Stromal cell of bone marrow (primary cell): ENCODE measurements at regions not wholly inside any gene's neighbourhood (a gene's known extent, or its start where the extent isn't known, plus 50 kb on each side); places are given as distances from the start of the nearest gene placed in this dataset.

Experiments used
- DNase-seq: peaks from one replicate; pipeline ENCODE4 v3.0.0-alpha.2; 2012; ENCODE audit warnings: low read depth

DNA sequence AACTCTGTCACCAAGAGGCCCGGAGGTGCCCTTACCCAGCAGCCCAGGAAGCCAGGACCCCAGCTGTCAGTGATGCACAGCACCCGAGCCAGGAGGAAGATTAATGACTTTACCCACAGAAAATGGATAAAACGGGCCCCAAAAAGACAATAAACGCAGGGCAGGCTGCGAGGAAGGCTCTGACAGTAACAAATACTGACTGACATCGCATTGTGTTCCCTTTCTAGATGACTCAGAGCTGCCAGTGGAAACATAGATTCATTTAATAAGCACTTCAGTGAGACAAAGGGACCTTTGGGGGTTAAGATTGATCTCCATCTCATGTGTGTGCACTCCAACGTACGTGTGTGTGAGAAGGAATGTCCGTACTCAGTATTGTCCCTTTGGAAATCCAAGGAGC is 225.3 kb upstream of the PPP2R3A start:
- DNase-seq: no peak

DNA sequence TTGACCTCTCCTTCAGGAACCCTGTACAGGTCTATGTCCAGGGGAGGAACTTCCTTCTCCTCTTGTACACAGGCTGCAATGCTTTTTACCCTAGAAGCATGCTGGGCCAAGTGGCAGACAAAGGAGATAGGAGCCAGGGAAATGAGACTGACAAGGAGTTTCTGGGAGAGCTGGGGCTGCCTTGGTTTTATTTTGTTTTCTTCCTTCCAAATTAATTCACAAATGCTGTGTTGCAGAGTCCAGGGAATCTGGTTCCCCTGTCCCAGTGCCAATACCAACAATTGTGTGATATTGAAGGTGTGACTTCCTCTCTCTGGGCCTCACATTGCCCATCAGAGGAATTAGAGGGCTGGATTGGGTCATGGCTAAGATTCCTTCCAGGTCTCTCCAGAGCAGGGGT is 224.8 kb upstream of the PPP2R3A start:
- DNase-seq: no peak

DNA sequence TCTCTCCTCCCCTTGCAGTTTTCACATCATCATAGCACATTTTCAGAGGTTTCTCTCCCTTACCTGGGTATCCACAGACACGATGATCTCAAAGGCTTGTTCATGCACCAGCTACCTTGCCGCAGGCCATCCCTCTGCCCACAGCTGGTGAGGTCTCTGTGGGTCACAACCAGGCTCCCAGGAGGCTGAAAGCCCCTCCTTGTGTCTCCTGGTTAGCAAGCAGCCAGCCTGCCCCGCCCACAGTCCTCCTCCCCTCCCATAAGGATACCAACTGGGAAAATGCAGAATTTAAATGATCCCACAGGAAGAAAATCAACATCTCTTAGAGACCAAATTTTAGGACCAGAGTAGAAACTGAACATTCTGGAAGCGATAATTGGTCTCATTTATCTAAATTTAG is 213.5 kb upstream of the PPP2R3A start:
- DNase-seq: no peak

DNA sequence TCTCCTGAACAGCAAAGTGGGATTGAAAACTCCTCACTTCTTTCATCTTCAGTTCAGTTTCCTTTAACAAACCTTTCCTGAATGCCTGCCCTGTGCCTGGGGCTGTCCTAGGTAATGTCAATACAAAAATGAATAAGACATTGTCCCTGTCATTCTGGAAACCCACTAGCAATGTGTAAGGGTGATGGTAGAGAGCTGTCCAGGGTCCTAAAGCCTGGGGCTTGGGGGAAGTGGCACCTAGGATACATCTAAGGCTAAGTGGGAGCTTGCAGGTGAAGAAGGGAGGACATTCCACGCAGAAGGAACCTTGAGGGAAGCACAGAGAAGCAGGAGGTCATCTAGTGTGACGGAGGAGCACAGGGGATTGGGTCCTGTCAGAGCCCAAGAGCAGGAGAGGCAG is 212.7 kb upstream of the PPP2R3A start:
- DNase-seq: no peak

DNA sequence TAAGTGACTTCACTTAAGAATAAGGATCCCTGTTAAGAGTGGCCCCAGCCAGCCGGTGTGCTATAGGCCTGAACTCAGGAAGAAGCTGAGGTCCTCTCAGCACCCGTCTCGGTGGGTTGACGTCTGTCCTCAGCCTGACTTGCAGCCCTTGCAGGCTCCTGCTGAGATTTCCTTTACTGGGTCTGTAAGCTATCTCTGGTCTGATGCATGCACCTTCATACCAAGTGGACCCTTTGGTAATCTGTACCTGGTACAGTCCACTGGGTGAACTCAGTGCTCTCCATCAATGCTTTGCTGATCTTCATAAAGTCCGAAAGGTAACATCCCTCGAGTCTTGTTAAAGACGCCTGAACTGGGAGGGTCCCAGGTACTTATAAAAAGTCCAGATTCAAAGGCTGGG is 212.0 kb upstream of the PPP2R3A start:
- no peak for DNase-seq

DNA sequence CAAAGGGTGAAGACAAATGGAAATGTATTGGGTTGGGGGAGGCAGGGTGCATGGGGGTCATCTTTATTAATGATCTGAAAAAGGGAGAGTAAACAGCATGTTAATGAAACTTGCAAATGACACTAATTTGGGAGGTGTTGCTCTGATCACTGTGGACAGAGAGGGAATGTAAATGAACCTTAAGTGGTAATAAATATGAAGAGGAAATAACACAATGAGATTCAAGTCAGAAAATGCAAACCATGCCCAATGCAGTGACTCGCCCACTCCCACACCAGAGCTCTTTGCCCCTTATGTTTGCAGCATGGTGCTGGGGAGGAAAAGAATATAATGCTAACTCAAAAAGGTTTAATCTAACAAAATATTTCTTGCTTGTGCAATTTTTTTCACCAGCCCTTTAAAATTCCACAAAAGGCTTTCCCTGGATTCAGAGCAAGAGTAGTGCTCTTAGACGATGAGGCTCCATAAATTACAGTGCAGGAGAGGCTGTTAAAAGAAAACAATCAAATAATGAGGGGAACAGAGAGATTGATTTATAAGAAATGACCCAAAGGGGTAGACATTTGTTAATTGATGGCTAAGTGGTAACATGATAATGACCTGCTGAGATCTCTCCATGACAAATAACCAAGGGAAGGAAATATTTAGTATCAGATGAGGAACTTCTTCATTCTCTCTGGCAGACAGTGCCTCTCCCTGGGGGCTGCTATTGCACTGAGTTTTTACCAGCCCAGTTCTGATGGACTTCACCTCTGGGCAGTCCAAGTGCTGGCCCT is 210.0 kb upstream of the PPP2R3A start:
- DNase-seq: no peak

DNA sequence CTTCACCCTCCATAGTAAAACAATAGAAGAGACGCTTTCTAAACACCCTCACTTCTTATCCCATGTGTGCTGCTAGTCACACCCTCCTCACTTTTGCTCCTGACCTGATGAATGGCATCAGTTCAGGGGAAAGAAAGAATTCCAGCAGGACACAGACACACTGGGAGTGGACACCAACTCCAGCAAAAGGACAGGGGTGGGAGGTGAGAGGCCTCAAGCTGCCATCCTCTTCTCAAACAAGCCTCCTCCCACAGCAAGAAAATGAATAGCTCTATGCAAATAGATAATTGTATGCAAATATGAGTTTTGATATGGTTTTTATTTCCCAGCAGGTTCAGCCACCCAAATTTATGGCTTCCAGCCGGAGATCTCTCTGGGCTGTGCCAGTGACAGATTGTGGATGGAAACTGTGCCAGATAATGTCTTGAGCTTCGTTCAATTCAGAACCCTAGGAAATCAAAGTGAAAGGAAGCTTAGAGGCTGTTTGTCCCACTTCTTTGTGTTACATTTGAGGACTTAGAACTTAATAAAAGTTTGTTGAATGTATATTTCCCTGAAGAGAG is 209.3 kb upstream of the PPP2R3A start:
- no peak for DNase-seq

DNA sequence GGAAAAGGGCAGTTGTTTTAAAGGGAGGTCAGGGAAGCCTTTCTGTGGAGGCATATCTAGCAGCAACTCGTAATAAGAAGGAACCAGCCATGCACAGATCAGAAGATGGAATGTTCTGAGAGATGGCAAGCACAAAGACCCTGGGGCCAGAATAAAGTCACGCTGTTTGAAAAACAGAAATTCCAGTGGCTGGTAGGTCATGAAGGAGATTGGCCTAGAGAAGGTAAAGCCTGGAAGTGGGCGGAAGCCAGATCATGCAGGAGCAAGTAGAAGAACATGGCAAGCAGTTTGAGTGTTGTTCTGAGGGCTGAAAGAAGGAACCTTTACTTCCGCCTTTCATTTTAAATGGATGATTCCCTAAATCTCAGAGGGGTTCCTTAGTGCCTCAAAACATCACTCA is 208.1 kb upstream of the PPP2R3A start:
- DNase-seq: no peak

DNA sequence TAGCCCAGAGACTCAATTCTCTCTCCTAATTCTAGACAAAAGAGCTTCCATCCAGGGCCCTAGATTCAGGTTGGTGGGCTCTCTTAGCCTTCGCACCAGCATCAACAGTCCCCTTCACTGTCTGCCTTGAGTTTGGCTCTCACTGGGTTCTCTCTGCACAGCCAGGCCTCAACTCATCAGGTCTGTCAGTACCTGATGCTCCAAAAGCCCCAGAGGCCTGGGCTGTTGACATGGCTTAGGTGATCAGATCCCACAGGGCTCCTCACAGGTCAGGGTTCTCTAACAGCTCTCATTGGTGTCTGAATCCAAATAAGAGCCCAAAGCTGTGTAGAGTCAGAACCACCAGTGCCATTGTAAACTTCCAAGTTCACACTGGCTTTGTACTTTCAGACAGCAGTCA is 206.6 kb upstream of the PPP2R3A start:
- no peak for DNase-seq

DNA sequence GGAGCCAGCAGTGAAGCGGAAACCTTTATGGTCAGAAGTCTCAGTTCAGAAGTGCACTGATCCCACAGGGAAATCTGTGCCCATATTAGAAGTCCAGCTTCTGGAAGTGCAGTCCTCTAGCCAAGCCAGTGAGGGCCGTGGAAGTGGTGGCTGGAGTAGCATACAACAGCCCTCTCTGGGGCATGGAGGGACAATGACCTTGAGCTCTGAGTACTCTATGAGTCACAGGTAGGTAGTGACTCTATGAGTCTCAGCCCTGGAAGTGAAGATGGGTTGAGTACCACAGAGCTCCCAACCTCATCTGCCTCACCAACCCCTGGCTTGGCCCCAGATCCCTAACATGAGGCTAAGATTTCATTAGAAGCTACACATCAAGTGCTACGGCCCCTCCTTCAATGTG is 205.9 kb upstream of the PPP2R3A start:
- DNase-seq: no peak

DNA sequence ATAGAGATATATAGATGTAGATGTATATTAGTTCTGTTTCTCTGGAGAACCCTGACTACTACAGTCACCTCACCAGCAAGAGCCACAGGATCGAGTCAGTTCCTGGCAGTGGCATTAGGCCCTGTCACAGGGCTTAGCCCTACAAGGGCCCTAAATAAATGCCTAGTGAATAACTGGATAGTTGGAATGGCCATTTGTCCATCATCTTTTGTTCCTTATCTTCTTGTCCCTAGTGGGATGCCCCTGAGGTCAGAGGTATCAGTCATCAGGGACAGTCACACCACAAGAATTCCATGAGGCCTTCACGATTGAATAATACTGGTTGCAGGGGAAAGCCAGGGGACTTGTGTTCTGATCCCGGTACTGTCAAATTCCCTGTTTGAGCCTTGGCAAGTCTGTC is 204.9 kb upstream of the PPP2R3A start:
- DNase-seq: no peak

DNA sequence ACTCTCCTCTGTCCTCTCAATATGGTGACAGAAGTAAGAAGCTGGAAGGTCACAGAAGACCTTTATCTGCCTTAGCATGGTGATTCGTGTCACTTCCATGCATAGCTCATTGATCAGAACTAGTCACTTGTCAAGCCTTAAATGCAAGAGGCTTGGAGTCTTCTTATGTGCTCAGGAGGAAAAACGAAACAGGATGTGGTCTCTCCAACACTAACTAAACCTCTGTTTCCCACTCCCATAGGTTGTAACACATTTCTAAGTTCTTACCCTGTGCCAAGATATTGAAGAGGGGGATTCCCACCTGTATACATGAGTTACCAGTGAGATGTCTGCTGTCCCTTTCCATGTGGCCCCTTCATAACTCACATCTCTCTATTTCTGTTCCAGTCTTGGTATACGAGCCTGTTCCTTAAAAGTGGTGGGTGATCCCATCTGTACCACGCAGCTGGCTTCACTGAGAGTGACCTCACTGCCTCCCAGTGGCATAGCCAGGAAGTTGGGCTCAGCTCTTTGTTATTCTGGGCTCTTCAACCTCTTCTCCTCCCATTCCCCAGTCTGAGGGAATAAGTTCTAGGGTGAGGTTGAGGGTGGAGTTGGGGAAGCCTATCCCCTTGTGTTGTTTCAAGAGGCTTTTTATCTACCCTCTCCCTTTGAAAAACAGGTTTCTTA is 203.2 kb upstream of the PPP2R3A start:
- DNase-seq: no peak

DNA sequence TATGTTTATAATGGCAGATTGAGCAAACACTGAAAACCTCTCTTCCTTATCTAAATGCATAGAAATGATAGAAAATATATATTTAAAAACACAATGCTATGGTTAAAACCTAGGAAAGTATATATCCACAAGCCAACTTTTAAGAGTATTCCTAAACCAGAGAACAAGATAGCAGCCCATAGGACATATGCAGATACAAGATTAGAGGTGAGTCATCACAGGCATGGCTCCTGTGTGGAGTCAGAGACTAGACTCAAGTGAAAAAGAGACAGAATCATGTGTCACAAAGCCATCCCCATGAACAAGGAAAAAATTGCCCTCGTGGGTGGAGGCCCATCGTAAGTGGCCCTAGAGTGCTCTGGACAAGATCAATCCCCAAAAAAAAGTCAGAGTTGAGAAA is 199.4 kb upstream of the PPP2R3A start:
- no peak for DNase-seq

DNA sequence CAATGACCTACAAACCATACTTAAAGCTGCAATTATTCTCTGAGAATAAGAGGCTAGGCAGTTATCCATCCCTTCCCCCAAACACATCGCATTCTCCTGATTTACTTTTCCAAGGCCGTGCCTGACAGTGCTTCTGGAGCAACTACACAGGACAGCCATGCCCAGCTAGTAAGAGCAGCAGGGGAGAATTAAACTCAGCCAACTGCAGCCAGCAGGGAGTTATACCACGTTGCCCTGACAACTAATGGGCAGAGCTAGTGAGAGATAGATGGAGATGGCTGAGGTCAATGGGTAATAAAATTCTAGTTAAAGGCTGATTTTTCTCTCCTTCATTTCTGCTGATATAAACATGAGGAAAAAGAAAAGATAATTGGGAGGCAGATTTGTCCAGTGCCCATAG is 193.8 kb upstream of the PPP2R3A start:
- DNase-seq: no peak

DNA sequence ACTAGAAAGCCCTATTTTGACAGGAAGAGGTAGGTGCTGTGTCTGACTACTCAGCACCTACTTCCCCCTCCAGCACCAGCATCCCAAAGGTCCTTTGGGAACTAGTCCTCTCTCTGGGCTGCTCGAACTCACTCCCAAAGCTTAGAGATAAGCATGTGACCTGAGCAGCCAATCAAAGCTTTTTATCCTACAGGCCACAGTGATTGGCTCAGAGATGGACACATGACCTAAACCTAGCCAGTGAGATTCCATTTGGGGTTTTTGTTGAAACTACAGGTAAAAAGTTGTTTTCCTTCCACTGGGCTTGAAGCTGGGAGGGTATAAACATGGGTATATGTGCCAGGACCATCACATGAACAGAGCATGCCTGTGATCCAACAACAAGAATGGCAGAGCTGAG is 186.5 kb upstream of the PPP2R3A start:
- no peak for DNase-seq

DNA sequence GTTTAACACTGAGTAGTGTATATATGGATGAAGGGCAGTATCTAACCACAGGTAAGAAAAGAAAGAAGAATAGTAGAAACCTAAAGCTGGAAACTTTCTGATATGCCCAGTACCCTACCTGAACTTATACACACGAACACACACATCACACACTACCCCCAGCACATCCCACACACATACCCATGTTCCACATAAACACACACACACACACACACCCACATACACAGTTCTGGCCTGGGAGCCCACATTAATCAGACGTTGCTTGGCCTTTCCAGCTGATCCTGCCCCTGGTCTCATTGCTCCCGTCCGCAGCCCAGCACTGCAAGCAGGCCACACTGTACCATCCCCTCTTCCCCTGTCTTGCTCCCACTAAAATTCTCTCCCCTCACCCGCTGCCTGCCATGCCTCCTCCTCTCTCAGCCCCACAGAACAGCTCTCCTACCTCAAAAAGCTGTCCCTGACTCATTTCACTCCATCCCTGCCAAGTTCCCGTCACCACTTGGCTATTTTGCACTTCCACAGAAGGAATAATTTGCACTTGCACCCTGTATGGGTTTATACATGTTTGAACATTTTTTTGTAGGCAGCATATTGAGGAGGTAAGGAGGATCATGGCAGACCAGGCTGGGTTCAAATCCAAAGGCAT is 185.8 kb upstream of the PPP2R3A start:
- no peak for DNase-seq

DNA sequence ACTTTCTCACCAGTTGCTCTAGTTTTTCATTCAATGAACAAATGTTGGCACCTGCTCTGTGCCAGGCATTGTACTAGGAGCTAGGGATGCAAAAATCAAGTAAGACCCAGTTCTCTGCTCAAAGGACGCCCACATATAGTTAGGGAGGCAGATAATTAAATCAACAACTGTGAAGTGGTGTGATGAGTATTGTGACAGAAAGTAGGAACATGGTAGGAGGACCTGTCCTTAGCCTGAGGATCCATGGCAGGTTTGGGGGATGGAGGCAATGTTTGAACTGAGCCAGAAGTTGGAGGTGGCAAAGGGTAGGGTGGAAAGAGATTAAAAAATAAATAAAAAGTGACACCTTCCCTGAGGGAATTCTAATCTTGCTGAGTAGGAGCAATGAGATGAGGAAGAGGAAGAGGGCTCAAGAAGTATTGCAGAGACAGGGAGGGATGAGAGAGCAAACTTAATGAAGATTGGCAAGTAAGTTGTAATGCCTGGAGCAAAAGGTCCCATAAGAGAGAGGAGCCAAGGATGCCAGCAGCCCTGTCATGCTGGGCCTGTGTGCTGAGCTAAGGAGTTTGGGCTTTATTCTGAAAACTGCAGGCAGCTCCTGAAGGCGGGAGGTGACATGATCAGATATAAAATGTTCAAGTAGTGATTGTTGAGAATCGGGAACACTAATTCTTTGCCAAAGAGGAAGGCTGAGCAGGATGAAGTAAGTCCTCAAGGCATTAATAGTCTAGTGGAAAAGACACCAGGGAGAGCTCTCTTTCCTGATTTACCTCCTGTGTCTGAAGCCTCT is 184.3 kb upstream of the PPP2R3A start:
- no peak for DNase-seq

DNA sequence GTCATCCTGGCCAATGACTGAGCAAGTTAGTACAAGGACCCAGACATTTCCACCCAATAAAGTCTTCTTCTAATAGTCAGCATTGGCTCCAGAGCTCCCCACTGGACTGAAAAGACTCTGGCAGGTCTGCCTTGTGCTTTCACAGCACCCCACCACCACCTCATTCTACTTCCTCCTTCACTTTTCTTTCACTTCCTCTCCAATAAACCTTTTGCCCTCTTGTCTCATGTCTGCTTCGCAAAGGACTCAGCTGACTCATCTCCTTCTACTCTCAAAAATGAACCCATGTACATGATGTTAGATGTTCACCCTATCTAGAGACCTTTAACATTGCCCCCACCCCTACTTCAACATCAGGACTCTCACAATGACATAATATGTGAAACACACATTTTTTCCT is 181.0 kb upstream of the PPP2R3A start:
- DNase-seq: no peak

DNA sequence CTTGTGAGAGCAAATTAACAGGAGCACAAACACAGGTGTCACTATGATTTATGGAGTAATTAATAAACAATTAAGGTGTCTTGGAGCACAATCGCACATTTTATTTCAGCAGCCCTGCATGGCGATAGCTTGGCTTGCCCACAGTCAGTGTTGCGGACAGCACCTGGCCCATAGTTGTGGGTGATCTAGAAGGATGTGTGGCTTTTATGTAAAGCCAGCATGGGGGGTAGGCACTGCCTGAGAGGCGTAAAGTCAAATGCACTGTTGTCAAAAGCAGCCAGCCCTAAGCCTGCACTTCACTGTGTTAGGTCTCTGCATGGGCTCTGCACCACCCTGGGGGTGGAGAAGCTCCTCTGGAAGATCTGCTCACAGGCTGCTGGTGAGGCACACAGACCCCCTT is 177.4 kb upstream of the PPP2R3A start:
- no peak for DNase-seq

DNA sequence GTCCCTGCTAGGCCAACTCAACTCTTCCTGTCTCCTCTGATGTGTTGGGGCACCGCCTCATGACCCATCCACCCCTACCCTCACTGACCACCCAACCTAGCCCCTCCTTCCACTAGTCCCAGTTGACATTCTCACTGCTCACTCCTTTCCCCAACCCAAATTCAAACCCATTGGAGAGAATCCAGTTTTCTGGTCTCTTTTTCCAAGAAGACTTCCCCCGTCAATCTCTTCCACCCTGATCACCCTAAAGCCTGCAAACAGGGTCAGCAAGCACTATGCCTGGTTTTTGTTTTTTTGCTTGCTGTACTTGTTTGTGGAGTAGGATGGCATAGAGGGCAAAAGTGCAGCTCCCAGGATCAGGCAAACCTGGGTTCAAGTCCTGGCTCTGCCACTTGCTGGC is 176.6 kb upstream of the PPP2R3A start:
- DNase-seq: no peak

DNA sequence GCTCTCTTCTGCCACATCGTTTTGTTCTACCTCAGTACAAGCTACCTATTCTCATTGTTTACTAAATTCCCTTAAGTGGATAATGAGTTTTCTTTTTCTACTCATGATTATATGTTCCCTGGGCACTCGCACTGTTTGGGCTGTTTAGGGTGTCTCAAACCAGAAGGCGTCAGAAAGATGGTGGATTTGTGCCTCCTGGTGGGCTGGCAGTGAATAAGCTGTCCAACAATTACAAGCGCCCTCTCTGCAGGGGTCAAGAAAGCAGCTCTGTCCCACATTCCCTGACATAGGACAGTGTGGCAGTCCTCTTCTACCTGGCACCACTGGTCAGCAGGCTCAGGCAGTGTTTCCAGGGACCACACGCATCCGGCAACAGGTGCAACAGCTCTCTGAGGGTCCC is 173.4 kb upstream of the PPP2R3A start:
- no peak for DNase-seq

DNA sequence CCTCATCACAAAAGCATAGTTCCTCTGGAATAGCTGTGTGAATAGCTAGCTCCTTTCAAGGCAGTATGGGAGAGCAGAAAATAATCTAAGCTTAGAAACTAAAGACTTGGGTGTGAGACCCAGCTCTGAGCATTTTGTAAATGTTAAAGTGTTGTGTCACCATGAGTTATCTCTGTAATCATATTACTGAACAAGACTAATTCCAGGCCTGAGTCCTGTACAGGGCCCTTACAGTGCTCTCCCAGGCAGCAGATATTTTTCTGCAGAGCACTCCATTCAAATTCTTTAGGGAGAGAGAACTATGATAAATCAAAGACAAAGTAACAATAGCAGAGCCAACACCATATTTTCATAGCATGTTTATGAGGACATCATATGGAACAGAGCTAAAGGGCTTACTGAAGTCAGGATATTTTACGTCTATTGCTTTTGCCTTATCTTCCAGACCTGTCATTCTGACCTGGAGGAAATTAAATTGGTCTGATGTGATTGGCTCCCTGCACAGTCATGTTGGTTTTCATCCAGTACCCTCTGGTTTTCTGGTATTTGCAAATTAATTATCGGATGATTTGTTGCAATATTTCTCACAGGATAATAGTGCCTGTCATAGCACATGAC is 172.6 kb upstream of the PPP2R3A start:
- DNase-seq: no peak
